GM13977 (cell line): ENCODE measurements at regions not wholly inside any gene's neighbourhood (a gene's known extent, or its start where the extent isn't known, plus 50 kb on each side); places are given as distances from the start of the nearest gene placed in this dataset.
"Not testable (repeated sequence)": the region's sequence is repeated elsewhere in the genome, so short reads cannot be mapped to it uniquely, and the experiment has no call there.

Experiments
- DNase-seq: peaks from one replicate; pipeline ENCODE4 v3.0.0; 2012; ENCODE audit warnings: low spot score
- CTCF ChIP-seq: IDR thresholded peaks from 2 replicates; pipeline ENCODE4 v1.5.1; 2012; ENCODE audit warnings: mild to moderate bottlenecking, control low read depth; ENCODE audit not compliant: insufficient read depth; ENCODE audit errors: extremely low read depth, missing control alignments
- in situ Hi-C: fragments of 300-500 bp; cut with MboI; formaldehyde crosslinking; loops from one replicate; pipeline ENCODE4 v1.12.0; 2022; ENCODE audit warnings: low sequenced_read_pairs, low pct_unique_long_range_greater_than_20kb, mixed read lengths, inconsistent platforms; ENCODE audit not compliant: unreplicated experiment

- in situ Hi-C loops = no loop called here
- no peak for DNase-seq
- no peak for TF ChIP-seq CTCF
Measured at GRCh38 chr22:22960307-22960706, 72.7 kb downstream of the IGLL5 start.

GRCh38 chr22:22961574-22961973 lies 74.0 kb downstream of the IGLL5 start:
- in situ Hi-C loops = no loop called here
- no peak for TF ChIP-seq CTCF
- DNase-seq = no peak

- no peak for DNase-seq
- in situ Hi-C loops = loop anchor here (5.0 kb wide), 1 partner anchor 154 kb away; no protein-coding TSS in a partner anchor
- no peak for TF ChIP-seq CTCF
Measured at GRCh38 chr22:22968366-22968765, 80.8 kb downstream of the IGLL5 start.

- in situ Hi-C loops, DNase-seq: not testable (repeated sequence)
Measured at GRCh38 chr22:22972605-22973004, 85.0 kb downstream of the IGLL5 start.

- no peak for TF ChIP-seq CTCF
- in situ Hi-C loops = no loop called here
- no peak for DNase-seq
Measured at GRCh38 chr22:22973336-22973735, 85.7 kb downstream of the IGLL5 start.

GRCh38 chr22:22974156-22974555 lies 86.5 kb downstream of the IGLL5 start:
- TF ChIP-seq CTCF = no peak
- in situ Hi-C loops = no loop called here
- no peak for DNase-seq

GRCh38 chr22:22974795-22975580 lies 87.4 kb downstream of the IGLL5 start:
- in situ Hi-C loops = no loop called here
- DNase-seq = no peak
- no peak for TF ChIP-seq CTCF
